ENCODE measurements at regions not wholly inside any gene's neighbourhood (a gene's known extent, or its start where the extent isn't known, plus 50 kb on each side); places are given as distances from the start of the nearest gene placed in this dataset.

GRCh38 chr11:127481391-127481790 lies 480.8 kb upstream of the KIRREL3 start:
- Histone ChIP-seq H3K9me3 (no peaks in the 10 kb centered on the region), H3K27ac (no peak overlapping the region)
- DNase-seq (ENCODE audit: low spot score in 2 of 2): no peak

GRCh38 chr11:127478826-127479225 lies 478.3 kb upstream of the KIRREL3 start:
- 86% methylated on average over 2 of the region's 2 CpGs for WGBS
- H3K36me3 ChIP-seq: no peaks in the 10 kb centered on the region
- no peaks in the 10 kb centered on the region for H3K27me3 ChIP-seq
- no peaks in the 10 kb centered on the region for H3K9me3 ChIP-seq
- H3K4me1 ChIP-seq: no peaks in the 10 kb centered on the region
- no peak for DNase-seq (ENCODE audit: low spot score in 2 of 2)
- no peak overlapping the region for H3K4me3 ChIP-seq
- H3K27ac ChIP-seq: no peak overlapping the region
- no peak for TF ChIP-seq EP300 (IDR thresholded peaks at IDR 0.05)
- no peak for TF ChIP-seq CTCF (IDR thresholded peaks at IDR 0.05)
- no peak for TF ChIP-seq POLR2A (IDR thresholded peaks at IDR 0.05)
- TF ChIP-seq POLR2AphosphoS5 (IDR thresholded peaks at IDR 0.05): no peak

More at GRCh38 chr11:127481391-127481790, 480.8 kb upstream of the KIRREL3 start:
- Histone ChIP-seq H3K27me3 (no peaks in the 10 kb centered on the region), H3K4me1 (no peaks in the 10 kb centered on the region), H3K36me3 (no peaks in the 10 kb centered on the region), H3K4me3 (no peak overlapping the region)
- WGBS: 100% methylated on average over 1 of the region's 1 CpG
- TF ChIP-seq CTCF (IDR thresholded peaks at IDR 0.05): no peak
- no peak for TF ChIP-seq POLR2A (IDR thresholded peaks at IDR 0.05)
- no peak for TF ChIP-seq EP300 (IDR thresholded peaks at IDR 0.05)
- no peak for TF ChIP-seq POLR2AphosphoS5 (IDR thresholded peaks at IDR 0.05)

- DNase-seq (ENCODE audit: low spot score in 2 of 2): no peak
- no peak overlapping the region for H3K4me3 ChIP-seq
- 69% methylated on average over 1 of the region's 1 CpG for WGBS
- H3K9me3 ChIP-seq: no peaks in the 10 kb centered on the region
- H3K36me3 ChIP-seq: no peaks in the 10 kb centered on the region
- no peaks in the 10 kb centered on the region for H3K4me1 ChIP-seq
- no peaks in the 10 kb centered on the region for H3K27me3 ChIP-seq
- H3K27ac ChIP-seq: no peak overlapping the region
- TF ChIP-seq POLR2AphosphoS5 (IDR thresholded peaks at IDR 0.05): no peak
- no peak for TF ChIP-seq CTCF (IDR thresholded peaks at IDR 0.05)
- no peak for TF ChIP-seq POLR2A (IDR thresholded peaks at IDR 0.05)
- TF ChIP-seq EP300 (IDR thresholded peaks at IDR 0.05): no peak
These were observed 474.2 kb upstream of the KIRREL3 start for GRCh38 chr11:127474766-127475165.

GRCh38 chr11:127472505-127472904 lies 471.9 kb upstream of the KIRREL3 start:
- no peaks in the 10 kb centered on the region for H3K36me3 ChIP-seq
- no peaks in the 10 kb centered on the region for H3K9me3 ChIP-seq
- no peak overlapping the region for H3K4me3 ChIP-seq
- no peak for DNase-seq (ENCODE audit: low spot score in 2 of 2)
- no peaks in the 10 kb centered on the region for H3K27me3 ChIP-seq
- WGBS: 68% methylated on average over 7 of the region's 7 CpGs
- no peak for TF ChIP-seq EP300 (IDR thresholded peaks at IDR 0.05)
- TF ChIP-seq CTCF (IDR thresholded peaks at IDR 0.05): no peak
- no peak for TF ChIP-seq POLR2AphosphoS5 (IDR thresholded peaks at IDR 0.05)
- no peak for TF ChIP-seq POLR2A (IDR thresholded peaks at IDR 0.05)
- H3K27ac ChIP-seq: no peak overlapping the region
- H3K4me1 ChIP-seq: no peaks in the 10 kb centered on the region

- 94% methylated on average over 3 of the region's 3 CpGs for WGBS
- no peaks in the 10 kb centered on the region for H3K4me1 ChIP-seq
- no peak overlapping the region for H3K27ac ChIP-seq
- no peak overlapping the region for H3K4me3 ChIP-seq
- H3K9me3 ChIP-seq: no peaks in the 10 kb centered on the region
- H3K36me3 ChIP-seq: no peaks in the 10 kb centered on the region
- no peak for DNase-seq (ENCODE audit: low spot score in 2 of 2)
- H3K27me3 ChIP-seq: no peaks in the 10 kb centered on the region
- TF ChIP-seq POLR2AphosphoS5 (IDR thresholded peaks at IDR 0.05): no peak
- no peak for TF ChIP-seq EP300 (IDR thresholded peaks at IDR 0.05)
- TF ChIP-seq CTCF (IDR thresholded peaks at IDR 0.05): no peak
- TF ChIP-seq POLR2A (IDR thresholded peaks at IDR 0.05): no peak
These were observed 471.1 kb upstream of the KIRREL3 start for GRCh38 chr11:127471662-127472061.

Measured in suprapubic skin (tissue), 4 donors.